Right lobe of liver (tissue), 4 donors: ENCODE measurements at regions not wholly inside any gene's neighbourhood (a gene's known extent, or its start where the extent isn't known, plus 50 kb on each side); places are given as distances from the start of the nearest gene placed in this dataset.

Source experiments
- CTCF ChIP-seq, 4 donors: fragments of 200-600 bp in 3 of 4; fragments of 450-650 bp in 1 of 4; IDR thresholded peaks; one replicate each; pipeline versions ENCODE4 v1.5.1 to v1.8.0; 2016 to 2022; ENCODE audit warnings: antibody characterized with exemption in 4 of 4, mild to moderate bottlenecking in 2 of 4
- POLR2A ChIP-seq: fragments of 450-650 bp; IDR thresholded peaks from one replicate; pipeline ENCODE4 v1.6.1; 2017; ENCODE audit warnings: antibody characterized with exemption, mild to moderate bottlenecking
- donor health status: DM: no; HTN: no; CAD: no.
- donor health status: DM: no; HTN: no; CAD: no.
- donor health status: DM: no; HTN: yes; CAD: no.

GRCh38 chr1:208423526-208423925, 179.3 kb upstream of the PLXNA2 start:
- TF ChIP-seq CTCF (IDR thresholded peaks at IDR 0.05), result no peak
- TF ChIP-seq POLR2A, result no peak
